IPS DF 6.9 (cell line): ENCODE measurements at regions not wholly inside any gene's neighbourhood (a gene's known extent, or its start where the extent isn't known, plus 50 kb on each side); places are given as distances from the start of the nearest gene placed in this dataset.
"Not testable (repeated sequence)": the region's sequence is repeated elsewhere in the genome, so short reads cannot be mapped to it uniquely, and the experiment has no call there.

Experiments
- DNase-seq: peaks from one replicate; pipeline ENCODE4 v3.0.0-alpha.2; 2013; ENCODE audit warnings: low read depth, low spot score
- H3K27ac ChIP-seq: one replicate; pipeline ENCODE4 v1.5.1; 2013; ENCODE audit warnings: low read length, control low read depth
- H3K27me3 ChIP-seq: 2 replicates; pipeline ENCODE4 v1.6.1; 2013; ENCODE audit warnings: mild to moderate bottlenecking, low read length; ENCODE audit not compliant: control insufficient read depth, insufficient read depth
- H3K36me3 ChIP-seq: 2 replicates; pipeline ENCODE4 v1.6.1; 2013; ENCODE audit warnings: low read length; ENCODE audit not compliant: control insufficient read depth, insufficient read depth
- H3K4me1 ChIP-seq: 2 replicates; pipeline ENCODE4 v1.6.1; 2013; ENCODE audit warnings: low read length; ENCODE audit not compliant: control insufficient read depth, insufficient read depth
- H3K4me3 ChIP-seq: 2 replicates; pipeline ENCODE4 v1.5.1; 2013; ENCODE audit warnings: mild to moderate bottlenecking, low read length
- H3K9me3 ChIP-seq: 2 replicates; pipeline ENCODE4 v1.6.1; 2013; ENCODE audit warnings: low read length, inconsistent platforms; ENCODE audit not compliant: control insufficient read depth, insufficient read depth
- WGBS: extraction: QIAGEN DNeasy Blood & Tissue Kit; methylation state at CpG from one replicate; pipeline ENCODE4 v1.1.7; 2013; ENCODE audit warnings: mixed read lengths, missing lambda C conversion rate; ENCODE audit not compliant: insufficient read length, insufficient coverage; 5-methylcytosine and 5-hydroxymethylcytosine counted together

GRCh38 chr22:48758881-48759875 lies 1068.5 kb downstream of the BRD1 start:
- H3K9me3 ChIP-seq, result peaks cover 25% of the 10 kb centered on the region
- no peaks in the 10 kb centered on the region; the same call in 1 of the 2 replicates for H3K36me3 ChIP-seq
- H3K4me3 ChIP-seq, result no peak overlapping the region
- no peaks in the 10 kb centered on the region for H3K4me1 ChIP-seq
- no peak overlapping the region for H3K27ac ChIP-seq
- WGBS, result no CpG with 5 or more reads among the region's 22 CpGs
- DNase-seq, result no peak
- no peaks in the 10 kb centered on the region for H3K27me3 ChIP-seq

GRCh38 chr22:48757985-48758561 lies 1069.6 kb downstream of the BRD1 start:
- no peak for DNase-seq
- Histone ChIP-seq H3K27me3 (no peaks in the 10 kb centered on the region), H3K4me3 (no peak overlapping the region), H3K4me1 (no peaks in the 10 kb centered on the region), H3K36me3 (no peaks in the 10 kb centered on the region; the same call in 1 of the 2 replicates), H3K27ac (no peak overlapping the region), H3K9me3 (peaks cover 28% of the 10 kb centered on the region)
- no CpG with 5 or more reads among the region's 17 CpGs for WGBS

GRCh38 chr22:48757581-48757980 lies 1070.1 kb downstream of the BRD1 start:
- Histone ChIP-seq H3K36me3 (no peaks in the 10 kb centered on the region; the same call in 1 of the 2 replicates), H3K9me3 (peaks cover 31% of the 10 kb centered on the region), H3K4me3 (no peak overlapping the region), H3K27me3 (no peaks in the 10 kb centered on the region), H3K27ac (no peak overlapping the region), H3K4me1 (no peaks in the 10 kb centered on the region)
- DNase-seq, result no peak
- WGBS, result no CpG with 5 or more reads among the region's 7 CpGs

DNA sequence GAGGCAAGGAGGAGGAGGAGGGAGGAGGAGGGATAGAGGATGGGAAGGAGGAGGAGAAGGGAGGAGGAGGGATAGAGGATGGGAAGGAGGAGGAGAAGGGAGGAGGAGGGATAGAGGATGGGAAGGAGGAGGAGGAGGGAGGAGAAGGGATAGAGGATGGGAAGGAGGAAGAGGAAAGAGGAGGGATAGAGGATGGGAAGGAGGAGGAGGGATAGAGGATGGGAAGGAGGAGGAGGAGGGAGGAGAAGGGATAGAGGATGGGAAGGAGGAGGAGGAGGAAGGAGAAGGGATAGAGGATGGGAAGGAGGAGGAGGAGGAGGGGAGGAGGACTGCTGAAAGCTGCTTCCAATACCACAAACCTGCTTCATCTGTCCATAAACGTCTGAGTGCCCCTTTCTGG lies 1070.5 kb downstream of the BRD1 start:
- H3K27ac ChIP-seq, DNase-seq, H3K27me3 ChIP-seq, H3K4me1 ChIP-seq, H3K4me3 ChIP-seq, H3K36me3 ChIP-seq: not testable (repeated sequence)
- peaks cover 36% of the 10 kb centered on the region for H3K9me3 ChIP-seq
- whole genome bisulfite sequencing, result no CpG with 5 or more reads among the region's 1 CpG

DNA sequence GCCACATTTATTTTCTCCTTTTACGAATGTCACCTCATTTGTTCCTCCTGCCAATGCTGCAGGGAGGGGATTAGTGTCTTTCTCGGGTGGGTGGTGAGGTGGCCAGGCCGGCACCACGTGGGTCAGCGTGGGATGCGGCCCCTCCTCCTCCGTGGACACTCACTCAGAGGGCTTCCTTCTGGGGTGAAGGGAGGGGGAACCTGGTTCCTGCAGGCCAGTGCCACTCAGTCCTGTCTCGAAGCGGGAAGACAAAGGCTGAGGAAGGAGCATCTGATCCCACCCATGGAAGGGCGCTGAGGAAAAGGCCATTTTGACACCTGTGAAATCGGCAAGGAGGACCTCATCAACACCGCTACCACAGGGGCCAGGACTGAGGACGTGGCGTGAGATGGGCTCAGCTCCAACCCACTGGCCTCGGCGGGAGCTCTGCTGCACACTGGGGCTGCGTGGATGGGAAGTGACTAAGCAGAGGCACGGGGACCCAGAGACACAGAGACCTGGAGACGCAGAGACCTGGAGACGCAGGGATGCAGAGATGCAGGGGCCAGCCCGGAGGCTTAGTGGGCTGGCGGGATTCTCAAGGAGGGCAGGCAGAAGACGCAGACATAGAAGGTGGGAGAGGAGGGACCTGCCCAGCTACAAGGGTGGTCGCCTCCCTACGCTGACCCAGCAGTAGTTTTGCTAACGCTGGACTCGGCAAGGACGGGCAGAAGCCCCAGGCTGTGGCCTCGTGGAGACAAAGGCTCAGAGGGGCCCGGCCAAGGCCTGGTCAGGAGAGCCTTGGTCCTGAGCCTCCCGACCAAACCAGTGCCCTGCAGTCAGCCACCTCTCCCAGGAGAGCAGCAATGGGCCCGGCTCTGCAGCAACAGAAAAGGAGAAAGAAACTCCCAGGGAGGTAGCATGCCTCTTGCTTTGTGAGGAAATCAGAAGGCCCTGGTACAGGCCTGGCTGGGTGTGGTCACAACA lies 1071.2 kb downstream of the BRD1 start:
- no peak overlapping the region for H3K27ac ChIP-seq
- peaks cover 35% of the 10 kb centered on the region for H3K9me3 ChIP-seq
- no peaks in the 10 kb centered on the region; the same call in 1 of the 2 replicates for H3K36me3 ChIP-seq
- no peak for DNase-seq
- no peaks in the 10 kb centered on the region for H3K27me3 ChIP-seq
- H3K4me3 ChIP-seq, result no peak overlapping the region
- no CpG with 5 or more reads among the region's 32 CpGs for WGBS
- H3K4me1 ChIP-seq, result no peaks in the 10 kb centered on the region

DNA sequence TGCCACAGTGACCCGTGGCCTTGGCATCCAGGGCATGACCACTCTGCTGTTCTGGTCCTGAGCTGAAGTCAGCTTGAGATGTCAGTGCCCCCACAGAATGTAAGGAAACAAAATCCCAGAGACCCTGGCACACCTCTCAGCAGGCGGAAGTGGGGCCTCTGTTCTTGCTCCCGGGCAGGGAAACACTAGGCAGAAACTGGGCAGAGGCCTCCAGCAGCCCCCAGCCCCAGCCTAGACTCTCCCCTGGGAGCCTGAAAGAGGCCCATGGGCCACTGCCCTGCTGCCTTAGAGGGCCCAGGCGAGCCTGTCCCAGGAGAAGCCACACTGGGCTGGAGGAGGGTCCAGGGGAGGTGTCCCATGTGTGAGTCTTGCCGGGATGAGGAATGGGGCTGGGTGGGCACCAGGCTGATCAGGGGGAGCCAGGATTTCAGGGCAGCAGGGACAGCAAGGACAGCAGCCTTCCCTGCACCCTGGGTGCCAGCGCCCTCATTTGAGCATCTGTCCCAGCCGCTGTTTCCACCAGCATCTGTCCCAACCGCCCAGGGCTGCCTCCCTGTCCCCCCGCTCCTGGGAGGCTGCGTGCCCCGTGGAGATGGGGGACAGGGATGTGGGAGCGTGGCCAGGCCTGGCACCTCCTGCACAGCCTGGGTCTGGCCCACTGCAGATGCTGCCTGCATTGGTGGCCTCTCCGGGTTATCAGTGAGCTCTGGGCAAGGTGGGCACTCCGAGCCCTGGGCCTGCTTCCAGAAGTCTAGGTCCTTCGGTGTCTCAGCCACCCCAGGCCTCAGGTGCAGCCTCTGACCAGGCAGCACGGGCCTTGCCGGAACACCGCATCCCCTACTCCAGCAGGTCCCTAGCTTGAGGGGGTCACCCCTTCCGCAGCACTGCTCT lies 1072.4 kb downstream of the BRD1 start:
- Histone ChIP-seq H3K4me3 (no peak overlapping the region), H3K9me3 (peaks cover 30% of the 10 kb centered on the region), H3K4me1 (no peaks in the 10 kb centered on the region), H3K27me3 (no peaks in the 10 kb centered on the region), H3K36me3 (no peaks in the 10 kb centered on the region; the same call in 1 of the 2 replicates), H3K27ac (no peak overlapping the region)
- no peak for DNase-seq
- WGBS, result no CpG with 5 or more reads among the region's 19 CpGs

- Histone ChIP-seq H3K4me3 (no peak overlapping the region), H3K27me3 (no peaks in the 10 kb centered on the region), H3K9me3 (peaks cover 30% of the 10 kb centered on the region), H3K4me1 (no peaks in the 10 kb centered on the region), H3K36me3 (no peaks in the 10 kb centered on the region; the same call in 1 of the 2 replicates), H3K27ac (no peak overlapping the region)
- WGBS, result no CpG with 5 or more reads among the region's 10 CpGs
- no peak for DNase-seq
Measured at GRCh38 chr22:48754611-48755058, 1073.0 kb downstream of the BRD1 start.

DNA sequence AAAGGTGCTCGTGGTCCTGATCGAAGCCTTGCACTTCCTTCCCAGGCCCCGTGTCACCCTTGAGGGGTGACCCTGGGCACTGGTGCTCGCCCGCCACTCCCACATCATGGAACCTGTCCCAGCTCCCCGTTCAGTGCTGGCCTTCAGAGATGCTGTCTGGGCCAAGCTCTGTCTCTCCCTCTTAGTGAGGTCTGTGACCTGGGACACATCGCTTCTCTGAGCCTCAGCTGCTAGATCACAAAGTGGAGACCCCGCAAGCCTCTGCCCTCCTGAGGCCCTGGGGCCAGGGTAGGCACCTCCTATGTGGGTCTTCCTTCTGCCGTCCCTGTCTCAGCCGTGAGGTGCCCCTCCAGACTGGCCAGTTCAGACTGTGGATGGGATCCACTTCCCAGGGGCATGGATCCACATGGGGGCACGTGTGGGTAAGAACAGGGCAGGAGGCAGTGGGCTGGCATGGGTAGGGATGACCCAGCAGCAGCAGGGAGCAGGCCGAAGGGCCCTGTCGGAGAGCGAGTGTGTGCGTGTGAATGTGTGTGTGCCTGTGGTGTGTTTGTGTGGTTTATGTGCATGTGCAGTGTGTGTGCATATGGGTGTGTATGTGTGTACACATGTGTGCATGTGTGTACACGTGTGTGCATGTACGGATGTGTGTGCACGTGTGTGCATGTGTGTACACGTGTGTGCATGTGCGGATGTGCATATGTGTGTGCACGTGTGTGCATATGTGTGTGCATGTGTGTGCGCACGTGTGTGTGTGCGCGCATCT lies 1073.7 kb downstream of the BRD1 start:
- H3K4me3 ChIP-seq, result no peak overlapping the region
- DNase-seq, result no peak
- H3K27ac ChIP-seq, result no peak overlapping the region
- WGBS, result no CpG with 5 or more reads among the region's 25 CpGs
- H3K4me1 ChIP-seq, result no peaks in the 10 kb centered on the region
- no peaks in the 10 kb centered on the region for H3K27me3 ChIP-seq
- peaks cover 31% of the 10 kb centered on the region for H3K9me3 ChIP-seq
- H3K36me3 ChIP-seq, result no peaks in the 10 kb centered on the region; the same call in 1 of the 2 replicates

- Histone ChIP-seq H3K4me1 (no peaks in the 10 kb centered on the region), H3K36me3 (no peaks in the 10 kb centered on the region; the same call in 1 of the 2 replicates), H3K27ac (no peak overlapping the region), H3K4me3 (no peak overlapping the region), H3K9me3 (peaks cover 31% of the 10 kb centered on the region), H3K27me3 (no peaks in the 10 kb centered on the region)
- DNase-seq, result no peak
- no CpG with 5 or more reads among the region's 10 CpGs for WGBS
Measured at GRCh38 chr22:48753381-48753730, 1074.3 kb downstream of the BRD1 start.
